Left cardiac atrium (tissue), 4 donors: ENCODE measurements at regions not wholly inside any gene's neighbourhood (a gene's known extent, or its start where the extent isn't known, plus 50 kb on each side); places are given as distances from the start of the nearest gene placed in this dataset.
A peak's percentile ranks its signal among the peaks of the same experiment; 100 is the strongest.
"Not testable (repeated sequence)": the region's sequence is repeated elsewhere in the genome, so short reads cannot be mapped to it uniquely, and the experiment has no call there.

ENCODE experiments used
- ATAC-seq, 2 donors: fragments of 200-7000 bp; cut with Tn5 transposase; one replicate each; pipeline ENCODE4 v1.9.1; 2020; ENCODE audit warnings: mild to moderate bottlenecking in 2 of 2, moderate library complexity in 2 of 2
- DNase-seq: peaks from one replicate; pipeline ENCODE4 v3.0.0-alpha.2; 2020
- intact Hi-C, 2 donors: fragments of 100-400 bp; cut with DNase I; formaldehyde crosslinking; loops; one replicate each; pipeline versions ENCODE4 v1.14.1 to v1.15.1; 2022 to 2023
- donor health status: DM: no; HTN: yes; CAD: no.
- donor health status: DM: no; HTN: yes; CAD: no; lungs with severe emphysema.
- donor health status: DM: yes; HTN: yes; CAD: no.
- donor health status: Dilated cardiomyopathy.

DNA sequence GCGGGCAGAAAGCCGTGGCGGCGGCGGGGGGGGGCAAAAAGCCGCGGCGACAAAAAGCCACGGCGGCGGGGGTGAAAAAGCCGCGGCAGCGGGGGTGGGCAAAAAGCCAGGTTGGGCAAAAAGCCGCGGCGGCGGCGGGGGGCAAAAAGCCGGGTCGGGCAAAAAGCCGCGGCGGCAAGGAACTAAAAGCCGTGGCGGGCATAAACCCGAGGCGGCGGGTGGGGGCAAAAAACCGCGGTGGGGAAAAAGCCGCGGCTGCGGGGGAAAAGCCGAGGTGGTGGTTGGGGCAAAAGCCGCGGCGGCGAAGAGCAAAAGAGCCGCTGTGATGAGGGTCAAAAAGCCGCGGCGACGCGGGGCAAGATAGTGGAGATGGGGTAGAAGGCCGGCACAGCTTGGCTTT, 1834.2 kb downstream of the FOXD4L5 start:
- ATAC-seq, intact Hi-C loops: not testable (repeated sequence)
- DNase-seq: peak; percentile 11

GRCh38 chr9:63425123-63425522, 1859.9 kb downstream of the FOXD4L5 start:
- intact Hi-C loops, DNase-seq, ATAC-seq: not testable (repeated sequence)

- DNase-seq, ATAC-seq, intact Hi-C loops: not testable (repeated sequence)
These were observed 1894.1 kb downstream of the FOXD4L5 start for GRCh38 chr9:63390897-63391296.

- ATAC-seq, intact Hi-C loops, DNase-seq: not testable (repeated sequence)
These were observed 1899.5 kb downstream of the FOXD4L5 start for GRCh38 chr9:63385479-63385878.

DNA sequence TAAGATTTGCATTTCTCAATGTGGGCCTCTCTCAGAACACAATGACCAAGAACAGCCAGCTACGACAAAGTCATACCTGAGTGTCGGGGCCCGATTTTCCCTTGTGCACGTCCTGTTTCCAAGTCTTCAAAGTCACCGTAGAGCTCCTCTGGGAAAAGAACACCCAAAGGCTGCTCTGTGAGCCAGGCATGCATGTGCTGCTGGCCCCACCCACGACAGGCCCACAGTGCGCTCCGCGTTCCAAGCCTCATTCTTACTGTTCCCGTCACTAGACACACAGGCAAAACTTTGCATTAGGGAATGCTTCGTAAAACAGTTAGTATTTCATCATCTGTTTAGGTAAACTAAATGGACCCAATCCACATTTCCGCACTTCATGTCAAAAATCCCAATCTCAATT, 1905.1 kb downstream of the FOXD4L5 start:
- ATAC-seq, intact Hi-C loops, DNase-seq: not testable (repeated sequence)

- DNase-seq, intact Hi-C loops, ATAC-seq: not testable (repeated sequence)
These were observed 1930.8 kb downstream of the FOXD4L5 start for GRCh38 chr9:63354219-63354618.

GRCh38 chr9:63347347-63347746, 1937.7 kb downstream of the FOXD4L5 start:
- DNase-seq, intact Hi-C loops, ATAC-seq: not testable (repeated sequence)

GRCh38 chr9:63346310-63347048, 1938.5 kb downstream of the FOXD4L5 start:
- ATAC-seq, intact Hi-C loops: not testable (repeated sequence)
- peak; percentile 72 for DNase-seq

- ATAC-seq, intact Hi-C loops, DNase-seq: not testable (repeated sequence)
These were observed 1940.6 kb downstream of the FOXD4L5 start for GRCh38 chr9:63344408-63344807.

GRCh38 chr9:63342528-63342927, 1942.5 kb downstream of the FOXD4L5 start:
- ATAC-seq, intact Hi-C loops: not testable (repeated sequence)
- peak; percentile 33 for DNase-seq

DNA sequence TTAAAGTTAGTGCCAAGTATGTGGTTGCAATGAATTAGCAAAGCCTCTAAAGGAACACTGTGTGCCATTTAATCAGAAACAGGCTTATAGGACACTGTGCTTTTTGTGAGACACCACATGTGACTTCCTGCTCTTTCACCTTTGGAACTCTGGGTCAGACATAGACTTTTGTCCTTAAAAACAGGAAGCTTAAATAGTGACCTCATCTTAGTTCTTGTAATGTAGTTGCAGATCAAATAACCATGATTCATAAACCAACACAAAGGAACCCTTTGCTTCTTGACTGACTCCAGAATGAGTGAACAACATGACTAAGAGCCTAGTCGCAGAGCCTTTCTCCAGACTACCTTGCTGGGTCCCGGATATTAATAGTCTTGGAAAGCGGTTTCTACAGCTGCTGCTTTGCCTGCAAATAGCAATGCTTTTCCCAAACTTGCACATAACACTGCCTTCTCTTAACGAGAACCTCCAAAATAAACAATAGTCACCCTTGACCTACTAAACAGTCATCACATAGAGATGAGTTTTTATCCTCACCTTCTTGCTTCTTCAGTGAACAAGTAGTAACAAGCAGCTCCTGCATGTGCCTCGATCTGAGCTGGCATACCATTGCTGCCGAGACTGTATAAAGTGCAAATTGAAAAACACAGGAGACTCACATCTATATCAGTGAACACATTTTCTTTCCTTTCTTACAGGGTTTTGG, 1947.0 kb downstream of the FOXD4L5 start:
- ATAC-seq, DNase-seq, intact Hi-C loops: not testable (repeated sequence)

DNA sequence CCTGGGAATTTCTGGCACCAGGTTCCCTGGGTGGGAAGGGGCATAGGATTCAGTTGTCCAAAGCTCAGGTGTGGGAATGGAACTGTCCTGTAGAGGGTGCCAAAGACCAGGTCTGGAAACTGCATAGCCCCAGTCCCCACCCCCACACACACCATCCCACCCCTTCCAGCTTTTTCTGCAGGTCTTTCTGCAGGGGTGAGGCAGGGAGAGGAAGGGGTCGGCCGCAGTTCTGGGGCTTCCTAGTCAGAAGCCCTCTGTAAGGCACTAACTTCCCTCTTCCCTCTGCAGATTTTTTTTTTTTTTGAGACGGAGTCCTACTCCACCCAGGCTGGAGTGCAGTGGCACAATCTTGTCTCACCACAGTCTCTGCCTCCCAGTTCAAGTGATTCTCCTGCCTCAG, 1949.7 kb downstream of the FOXD4L5 start:
- ATAC-seq, intact Hi-C loops: not testable (repeated sequence)
- DNase-seq: peak; percentile 25

- DNase-seq: peak; percentile 57
- intact Hi-C loops, ATAC-seq: not testable (repeated sequence)
These were observed 1950.8 kb downstream of the FOXD4L5 start for GRCh38 chr9:63334187-63334586.

GRCh38 chr9:63333083-63333482, 1951.9 kb downstream of the FOXD4L5 start:
- DNase-seq, intact Hi-C loops, ATAC-seq: not testable (repeated sequence)

GRCh38 chr9:63328313-63328712, 1956.7 kb downstream of the FOXD4L5 start:
- DNase-seq, ATAC-seq, intact Hi-C loops: not testable (repeated sequence)

- not testable (repeated sequence) for DNase-seq, ATAC-seq
These were observed 1957.8 kb downstream of the FOXD4L5 start for GRCh38 chr9:63327211-63327610.

GRCh38 chr9:63326665-63327064, 1958.3 kb downstream of the FOXD4L5 start:
- ATAC-seq, intact Hi-C loops, DNase-seq: not testable (repeated sequence)

More at GRCh38 chr9:63327211-63327610, 1957.8 kb downstream of the FOXD4L5 start:
- intact Hi-C loops: not testable (repeated sequence)

DNA sequence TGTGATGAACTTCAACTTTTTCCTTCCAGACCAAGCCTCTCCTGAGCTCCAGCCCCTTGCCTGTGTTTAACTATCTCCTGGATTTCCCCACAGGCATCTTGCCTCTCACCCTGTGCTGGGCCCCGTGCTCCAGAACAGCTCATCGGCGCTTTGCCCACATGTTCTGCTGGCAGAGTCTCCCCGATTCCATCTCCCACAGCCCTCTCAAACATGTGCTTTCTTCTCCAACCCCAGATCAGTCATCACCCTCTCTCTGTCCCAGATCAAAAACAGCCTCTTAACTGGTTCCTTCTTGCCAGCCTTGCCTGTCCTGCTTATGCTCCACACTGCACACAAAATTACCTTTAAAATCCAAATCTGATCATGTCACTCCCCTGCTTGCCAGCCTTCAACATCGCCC, 1959.3 kb downstream of the FOXD4L5 start:
- ATAC-seq, DNase-seq, intact Hi-C loops: not testable (repeated sequence)

- DNase-seq, ATAC-seq, intact Hi-C loops: not testable (repeated sequence)
These were observed 1966.9 kb downstream of the FOXD4L5 start for GRCh38 chr9:63318093-63318492.

- DNase-seq, intact Hi-C loops, ATAC-seq: not testable (repeated sequence)
These were observed 1969.6 kb downstream of the FOXD4L5 start for GRCh38 chr9:63315387-63315786.
